ENCODE measurements at regions not wholly inside any gene's neighbourhood (a gene's known extent, or its start where the extent isn't known, plus 50 kb on each side); places are given as distances from the start of the nearest gene placed in this dataset.

DNA sequence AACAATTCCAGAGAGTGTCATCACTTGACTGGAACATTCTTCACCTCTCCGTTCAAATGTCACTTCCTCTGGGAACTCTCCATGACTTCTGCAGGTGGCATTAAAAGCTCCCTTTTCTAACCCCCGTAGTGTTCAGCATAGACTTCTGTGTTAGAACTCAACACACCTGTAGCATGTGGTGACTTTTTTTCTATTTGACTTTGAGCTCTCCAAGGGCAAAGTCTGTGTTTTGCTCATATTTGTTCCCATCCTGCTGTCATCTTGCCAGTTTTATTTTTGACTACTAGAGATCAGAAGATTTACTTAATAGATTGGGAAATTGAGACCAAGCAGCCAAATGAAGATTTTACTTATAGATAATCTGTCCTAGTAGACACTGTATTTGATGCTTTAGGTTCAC, 367.1 kb downstream of the INSC start (continued):
- TF ChIP-seq, protein P1, sequence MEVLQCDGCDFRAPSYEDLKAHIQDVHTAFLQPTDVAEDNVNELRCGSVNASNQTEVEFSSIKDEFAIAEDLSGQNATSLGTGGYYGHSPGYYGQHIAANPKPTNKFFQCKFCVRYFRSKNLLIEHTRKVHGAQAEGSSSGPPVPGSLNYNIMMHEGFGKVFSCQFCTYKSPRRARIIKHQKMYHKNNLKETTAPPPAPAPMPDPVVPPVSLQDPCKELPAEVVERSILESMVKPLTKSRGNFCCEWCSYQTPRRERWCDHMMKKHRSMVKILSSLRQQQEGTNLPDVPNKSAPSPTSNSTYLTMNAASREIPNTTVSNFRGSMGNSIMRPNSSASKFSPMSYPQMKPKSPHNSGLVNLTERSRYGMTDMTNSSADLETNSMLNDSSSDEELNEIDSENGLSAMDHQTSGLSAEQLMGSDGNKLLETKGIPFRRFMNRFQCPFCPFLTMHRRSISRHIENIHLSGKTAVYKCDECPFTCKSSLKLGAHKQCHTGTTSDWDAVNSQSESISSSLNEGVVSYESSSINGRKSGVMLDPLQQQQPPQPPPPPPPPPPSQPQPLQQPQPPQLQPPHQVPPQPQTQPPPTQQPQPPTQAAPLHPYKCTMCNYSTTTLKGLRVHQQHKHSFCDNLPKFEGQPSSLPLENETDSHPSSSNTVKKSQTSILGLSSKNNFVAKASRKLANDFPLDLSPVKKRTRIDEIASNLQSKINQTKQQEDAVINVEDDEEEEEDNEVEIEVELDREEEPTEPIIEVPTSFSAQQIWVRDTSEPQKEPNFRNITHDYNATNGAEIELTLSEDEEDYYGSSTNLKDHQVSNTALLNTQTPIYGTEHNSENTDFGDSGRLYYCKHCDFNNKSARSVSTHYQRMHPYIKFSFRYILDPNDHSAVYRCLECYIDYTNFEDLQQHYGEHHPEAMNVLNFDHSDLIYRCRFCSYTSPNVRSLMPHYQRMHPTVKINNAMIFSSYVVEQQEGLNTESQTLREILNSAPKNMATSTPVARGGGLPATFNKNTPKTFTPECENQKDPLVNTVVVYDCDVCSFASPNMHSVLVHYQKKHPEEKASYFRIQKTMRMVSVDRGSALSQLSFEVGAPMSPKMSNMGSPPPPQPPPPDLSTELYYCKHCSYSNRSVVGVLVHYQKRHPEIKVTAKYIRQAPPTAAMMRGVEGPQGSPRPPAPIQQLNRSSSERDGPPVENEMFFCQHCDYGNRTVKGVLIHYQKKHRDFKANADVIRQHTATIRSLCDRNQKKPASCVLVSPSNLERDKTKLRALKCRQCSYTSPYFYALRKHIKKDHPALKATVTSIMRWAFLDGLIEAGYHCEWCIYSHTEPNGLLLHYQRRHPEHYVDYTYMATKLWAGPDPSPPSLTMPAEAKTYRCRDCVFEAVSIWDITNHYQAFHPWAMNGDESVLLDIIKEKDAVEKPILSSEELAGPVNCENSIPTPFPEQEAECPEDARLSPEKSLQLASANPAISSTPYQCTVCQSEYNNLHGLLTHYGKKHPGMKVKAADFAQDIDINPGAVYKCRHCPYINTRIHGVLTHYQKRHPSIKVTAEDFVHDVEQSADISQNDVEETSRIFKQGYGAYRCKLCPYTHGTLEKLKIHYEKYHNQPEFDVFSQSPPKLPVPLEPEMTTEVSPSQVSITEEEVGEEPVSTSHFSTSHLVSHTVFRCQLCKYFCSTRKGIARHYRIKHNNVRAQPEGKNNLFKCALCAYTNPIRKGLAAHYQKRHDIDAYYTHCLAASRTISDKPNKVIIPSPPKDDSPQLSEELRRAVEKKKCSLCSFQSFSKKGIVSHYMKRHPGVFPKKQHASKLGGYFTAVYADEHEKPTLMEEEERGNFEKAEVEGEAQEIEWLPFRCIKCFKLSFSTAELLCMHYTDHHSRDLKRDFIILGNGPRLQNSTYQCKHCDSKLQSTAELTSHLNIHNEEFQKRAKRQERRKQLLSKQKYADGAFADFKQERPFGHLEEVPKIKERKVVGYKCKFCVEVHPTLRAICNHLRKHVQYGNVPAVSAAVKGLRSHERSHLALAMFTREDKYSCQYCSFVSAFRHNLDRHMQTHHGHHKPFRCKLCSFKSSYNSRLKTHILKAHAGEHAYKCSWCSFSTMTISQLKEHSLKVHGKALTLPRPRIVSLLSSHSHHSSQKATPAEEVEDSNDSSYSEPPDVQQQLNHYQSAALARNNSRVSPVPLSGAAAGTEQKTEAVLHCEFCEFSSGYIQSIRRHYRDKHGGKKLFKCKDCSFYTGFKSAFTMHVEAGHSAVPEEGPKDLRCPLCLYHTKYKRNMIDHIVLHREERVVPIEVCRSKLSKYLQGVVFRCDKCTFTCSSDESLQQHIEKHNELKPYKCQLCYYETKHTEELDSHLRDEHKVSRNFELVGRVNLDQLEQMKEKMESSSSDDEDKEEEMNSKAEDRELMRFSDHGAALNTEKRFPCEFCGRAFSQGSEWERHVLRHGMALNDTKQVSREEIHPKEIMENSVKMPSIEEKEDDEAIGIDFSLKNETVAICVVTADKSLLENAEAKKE (CRISPR knock-in tag; IDR thresholded peaks at IDR 0.05): no peak
- TF ChIP-seq ZNF331 (CRISPR knock-in tag; IDR thresholded peaks at IDR 0.05; ENCODE audit: low read depth): no peak
- TF ChIP-seq NANOG (IDR thresholded peaks at IDR 0.05; ENCODE audit: borderline replicate concordance): no peak

DNA sequence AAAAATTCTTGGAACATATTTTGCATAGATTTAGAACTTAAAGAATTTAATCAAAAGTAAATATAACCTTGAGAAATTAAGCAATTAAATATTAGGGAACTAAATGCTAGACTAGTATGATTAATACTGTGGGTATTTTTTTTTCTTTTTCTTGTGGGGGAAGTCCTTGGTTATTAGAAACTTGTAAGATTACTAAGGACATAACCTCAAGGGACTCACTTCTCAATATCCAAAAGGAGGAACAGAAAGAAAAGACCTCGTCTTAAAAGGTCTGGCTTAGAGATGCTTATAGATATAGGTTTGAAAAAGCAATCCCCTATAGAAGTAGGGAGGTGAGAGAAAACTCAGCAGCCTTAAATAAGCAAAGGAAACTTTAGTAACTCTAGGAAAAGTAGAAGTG, 368.5 kb downstream of the INSC start:
- Mint-ChIP-seq H3K27me3 (ENCODE audit: insufficient read depth, low read depth, poor library complexity) (no peaks in the 10 kb centered on the region), H3K4me1 (no peaks in the 10 kb centered on the region), H3K27ac (no peak overlapping the region), H3K4me3 (no peak overlapping the region), H3K36me3 (ENCODE audit: low read depth) (no peaks in the 10 kb centered on the region), H3K9me3 (no peaks in the 10 kb centered on the region)
- H4K20me1 ChIP-seq (replicated peaks; ENCODE audit: insufficient read depth): no peaks in the 10 kb centered on the region
- no peak overlapping the region for H3K4me3 ChIP-seq
- H3K27ac ChIP-seq (ENCODE audit: low read depth): no peak overlapping the region
- TF ChIP-seq, protein P2, sequence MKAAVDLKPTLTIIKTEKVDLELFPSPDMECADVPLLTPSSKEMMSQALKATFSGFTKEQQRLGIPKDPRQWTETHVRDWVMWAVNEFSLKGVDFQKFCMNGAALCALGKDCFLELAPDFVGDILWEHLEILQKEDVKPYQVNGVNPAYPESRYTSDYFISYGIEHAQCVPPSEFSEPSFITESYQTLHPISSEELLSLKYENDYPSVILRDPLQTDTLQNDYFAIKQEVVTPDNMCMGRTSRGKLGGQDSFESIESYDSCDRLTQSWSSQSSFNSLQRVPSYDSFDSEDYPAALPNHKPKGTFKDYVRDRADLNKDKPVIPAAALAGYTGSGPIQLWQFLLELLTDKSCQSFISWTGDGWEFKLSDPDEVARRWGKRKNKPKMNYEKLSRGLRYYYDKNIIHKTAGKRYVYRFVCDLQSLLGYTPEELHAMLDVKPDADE (IDR thresholded peaks at IDR 0.05): no peak
- TF ChIP-seq, protein P3, sequence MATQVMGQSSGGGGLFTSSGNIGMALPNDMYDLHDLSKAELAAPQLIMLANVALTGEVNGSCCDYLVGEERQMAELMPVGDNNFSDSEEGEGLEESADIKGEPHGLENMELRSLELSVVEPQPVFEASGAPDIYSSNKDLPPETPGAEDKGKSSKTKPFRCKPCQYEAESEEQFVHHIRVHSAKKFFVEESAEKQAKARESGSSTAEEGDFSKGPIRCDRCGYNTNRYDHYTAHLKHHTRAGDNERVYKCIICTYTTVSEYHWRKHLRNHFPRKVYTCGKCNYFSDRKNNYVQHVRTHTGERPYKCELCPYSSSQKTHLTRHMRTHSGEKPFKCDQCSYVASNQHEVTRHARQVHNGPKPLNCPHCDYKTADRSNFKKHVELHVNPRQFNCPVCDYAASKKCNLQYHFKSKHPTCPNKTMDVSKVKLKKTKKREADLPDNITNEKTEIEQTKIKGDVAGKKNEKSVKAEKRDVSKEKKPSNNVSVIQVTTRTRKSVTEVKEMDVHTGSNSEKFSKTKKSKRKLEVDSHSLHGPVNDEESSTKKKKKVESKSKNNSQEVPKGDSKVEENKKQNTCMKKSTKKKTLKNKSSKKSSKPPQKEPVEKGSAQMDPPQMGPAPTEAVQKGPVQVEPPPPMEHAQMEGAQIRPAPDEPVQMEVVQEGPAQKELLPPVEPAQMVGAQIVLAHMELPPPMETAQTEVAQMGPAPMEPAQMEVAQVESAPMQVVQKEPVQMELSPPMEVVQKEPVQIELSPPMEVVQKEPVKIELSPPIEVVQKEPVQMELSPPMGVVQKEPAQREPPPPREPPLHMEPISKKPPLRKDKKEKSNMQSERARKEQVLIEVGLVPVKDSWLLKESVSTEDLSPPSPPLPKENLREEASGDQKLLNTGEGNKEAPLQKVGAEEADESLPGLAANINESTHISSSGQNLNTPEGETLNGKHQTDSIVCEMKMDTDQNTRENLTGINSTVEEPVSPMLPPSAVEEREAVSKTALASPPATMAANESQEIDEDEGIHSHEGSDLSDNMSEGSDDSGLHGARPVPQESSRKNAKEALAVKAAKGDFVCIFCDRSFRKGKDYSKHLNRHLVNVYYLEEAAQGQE (IDR thresholded peaks at IDR 0.05; ENCODE audit: unreplicated experiment): no peak
- TF ChIP-seq EZH2phosphoT487 (IDR thresholded peaks at IDR 0.05; ENCODE audit: unreplicated experiment) (no peak), EZH2 (IDR thresholded peaks at IDR 0.05; ENCODE audit: low read depth, unreplicated experiment) (no peak), CREB1 (CRISPR knock-in tag; IDR thresholded peaks at IDR 0.05; ENCODE audit: low read depth) (no peak), STAT1 (IDR thresholded peaks at IDR 0.05; ENCODE audit: unreplicated experiment) (no peak), POLR2AphosphoS5 (IDR thresholded peaks at IDR 0.05; ENCODE audit: low read depth) (no peak), JUNB (IDR thresholded peaks at IDR 0.05; ENCODE audit: unreplicated experiment) (no peak), NANOG (IDR thresholded peaks at IDR 0.05; ENCODE audit: borderline replicate concordance) (no peak)
- TF ChIP-seq, protein P4, sequence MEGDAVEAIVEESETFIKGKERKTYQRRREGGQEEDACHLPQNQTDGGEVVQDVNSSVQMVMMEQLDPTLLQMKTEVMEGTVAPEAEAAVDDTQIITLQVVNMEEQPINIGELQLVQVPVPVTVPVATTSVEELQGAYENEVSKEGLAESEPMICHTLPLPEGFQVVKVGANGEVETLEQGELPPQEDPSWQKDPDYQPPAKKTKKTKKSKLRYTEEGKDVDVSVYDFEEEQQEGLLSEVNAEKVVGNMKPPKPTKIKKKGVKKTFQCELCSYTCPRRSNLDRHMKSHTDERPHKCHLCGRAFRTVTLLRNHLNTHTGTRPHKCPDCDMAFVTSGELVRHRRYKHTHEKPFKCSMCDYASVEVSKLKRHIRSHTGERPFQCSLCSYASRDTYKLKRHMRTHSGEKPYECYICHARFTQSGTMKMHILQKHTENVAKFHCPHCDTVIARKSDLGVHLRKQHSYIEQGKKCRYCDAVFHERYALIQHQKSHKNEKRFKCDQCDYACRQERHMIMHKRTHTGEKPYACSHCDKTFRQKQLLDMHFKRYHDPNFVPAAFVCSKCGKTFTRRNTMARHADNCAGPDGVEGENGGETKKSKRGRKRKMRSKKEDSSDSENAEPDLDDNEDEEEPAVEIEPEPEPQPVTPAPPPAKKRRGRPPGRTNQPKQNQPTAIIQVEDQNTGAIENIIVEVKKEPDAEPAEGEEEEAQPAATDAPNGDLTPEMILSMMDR (conservative IDR thresholded peaks at IDR 0.05; ENCODE audit: low read depth in 2 of 2): no peak
- H3K36me3 ChIP-seq (ENCODE audit: insufficient read depth): no peaks in the 10 kb centered on the region
- H3K9me2 ChIP-seq (ENCODE audit: insufficient read depth): peaks cover 7% of the 10 kb centered on the region; the same call in 1 of the 2 replicates
- DNase-seq (ENCODE audit: low spot score) (no peak), ATAC-seq (no peak)
- no peak overlapping the region for H2AFZ ChIP-seq
- H3F3A ChIP-seq (replicated peaks; ENCODE audit: low read depth): no peaks in the 10 kb centered on the region
- no peaks in the 10 kb centered on the region for H3K4me1 ChIP-seq (ENCODE audit: insufficient read depth)
- no peaks in the 10 kb centered on the region for H3K79me2 ChIP-seq (replicated peaks; ENCODE audit: insufficient read depth)
- no peaks in the 10 kb centered on the region for H3K27me3 ChIP-seq (ENCODE audit: insufficient read depth)
- no peak overlapping the region for H3K4me2 ChIP-seq
